HG03565 (cell line): ENCODE measurements at regions not wholly inside any gene's neighbourhood (a gene's known extent, or its start where the extent isn't known, plus 50 kb on each side); places are given as distances from the start of the nearest gene placed in this dataset.

Experiments used
- ATAC-seq: cut with Tn5 transposase; IDR thresholded peaks from one replicate; pipeline ENCODE4 v1.9.1; 2021; ENCODE audit warnings: mild to moderate bottlenecking, moderate library complexity; ENCODE audit not compliant: unreplicated experiment

DNA sequence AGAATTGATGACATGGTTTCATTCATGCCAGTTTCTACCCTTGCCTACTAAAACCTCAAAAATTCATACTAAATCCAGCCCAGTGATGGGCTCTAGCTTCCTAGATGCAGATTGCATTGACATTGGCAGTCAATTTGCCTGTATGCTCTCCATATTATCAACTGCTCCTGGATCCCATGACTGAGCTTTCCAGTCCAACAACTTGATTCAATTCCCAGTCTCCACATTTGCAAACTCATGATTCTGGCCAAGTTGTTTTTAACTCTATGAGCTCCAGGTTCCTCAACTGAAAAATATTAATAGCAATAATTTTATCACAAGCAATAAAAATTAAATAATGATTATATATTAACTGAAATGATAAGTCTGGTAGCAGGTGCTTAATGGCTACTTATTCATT, 51.0 kb upstream of the DSC1 start:
- no peak for ATAC-seq

- no peak for ATAC-seq
These were observed 54.6 kb upstream of the DSC1 start for GRCh38 chr18:31217038-31217849.

DNA sequence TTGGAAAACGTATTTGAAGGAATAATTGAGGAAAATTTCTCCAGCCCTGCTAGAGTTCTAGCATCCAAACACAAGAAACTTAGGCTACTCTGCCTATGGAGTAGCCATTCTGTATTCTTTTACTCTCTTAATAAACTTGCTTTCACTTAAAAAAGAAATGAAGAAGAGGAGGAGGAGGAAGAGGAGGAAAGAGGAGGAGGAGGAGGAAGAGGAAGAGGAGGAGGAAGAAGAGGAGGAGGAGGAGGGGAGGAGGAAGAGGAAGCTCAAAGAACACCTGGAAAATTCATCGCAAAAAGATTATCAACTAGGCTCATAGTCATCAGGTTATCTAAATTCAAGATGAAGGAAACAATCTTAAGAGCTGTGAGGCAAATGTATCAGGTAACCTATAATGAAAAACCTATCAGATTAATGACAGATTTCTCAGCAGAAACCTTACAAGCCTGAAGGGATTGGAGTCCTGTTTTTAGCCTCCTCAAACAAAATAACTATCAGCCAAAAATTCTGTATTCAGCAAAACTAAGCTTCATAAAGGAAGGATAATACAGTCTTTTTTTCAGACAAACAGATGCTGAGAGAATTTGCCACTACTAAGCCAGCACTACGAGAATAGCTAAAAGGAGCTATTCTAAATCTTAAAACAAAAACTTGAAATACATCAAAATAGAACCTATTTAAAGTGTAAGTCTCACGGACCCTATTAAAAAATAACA, 56.2 kb upstream of the DSC1 start:
- no peak for ATAC-seq

- ATAC-seq = no peak
These were observed 56.7 kb upstream of the DSC1 start for GRCh38 chr18:31219395-31219794.

GRCh38 chr18:31223371-31223770, 60.7 kb upstream of the DSC1 start:
- ATAC-seq = no peak

DNA sequence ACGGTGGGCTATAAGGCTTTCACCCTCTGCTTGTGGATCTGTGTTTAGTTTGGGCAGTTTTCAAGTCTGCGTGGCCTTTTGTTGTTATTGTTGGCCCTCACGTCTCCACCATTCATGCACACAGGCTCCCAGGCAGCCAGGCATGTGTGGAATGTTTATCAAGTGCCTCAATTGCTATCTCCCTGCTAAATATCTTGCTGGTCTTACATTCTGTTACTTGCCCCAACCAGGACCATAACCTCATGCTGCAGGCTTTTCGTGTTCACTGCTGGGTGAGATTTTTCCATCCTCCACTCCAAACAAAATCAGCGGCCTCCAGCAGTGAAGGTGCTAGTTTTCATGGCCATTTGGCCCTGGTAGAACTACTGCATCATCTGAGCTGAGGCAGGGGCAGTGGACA, 63.0 kb upstream of the DSC1 start:
- ATAC-seq = no peak

DNA sequence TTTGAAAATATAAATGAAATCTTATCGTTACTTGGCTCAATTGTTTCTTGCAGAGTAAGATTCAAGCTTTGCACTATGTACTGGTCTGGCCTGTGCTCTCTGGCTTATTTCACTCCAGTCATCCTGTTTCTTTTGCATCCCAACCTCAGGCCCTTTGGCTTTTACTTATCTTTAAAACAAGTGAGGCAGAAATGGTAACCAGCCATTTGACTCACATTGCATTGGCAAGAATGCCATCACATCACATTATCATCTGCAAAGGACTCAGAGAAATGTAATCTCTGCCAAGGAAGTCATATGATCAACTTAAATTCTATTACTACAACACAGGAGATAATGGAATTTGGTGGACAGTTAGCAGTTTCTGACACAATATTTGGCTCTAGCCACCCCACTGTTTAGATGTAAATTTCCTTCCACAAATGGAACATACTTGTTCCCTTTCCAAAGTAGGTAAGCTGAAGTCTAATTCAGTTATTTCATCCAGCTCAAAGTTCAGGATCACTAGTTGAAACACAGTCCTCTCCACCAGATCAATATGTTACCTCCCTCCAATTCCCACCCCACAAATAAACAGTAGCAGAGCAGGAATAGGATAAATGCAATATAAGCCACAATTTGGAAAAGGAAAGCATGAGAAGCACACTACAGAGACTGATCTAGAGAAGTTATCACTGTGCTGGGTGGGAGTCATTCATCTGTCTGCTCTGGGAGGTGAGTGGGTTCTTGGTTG, 65.0 kb upstream of the DSC1 start:
- no peak for ATAC-seq

DNA sequence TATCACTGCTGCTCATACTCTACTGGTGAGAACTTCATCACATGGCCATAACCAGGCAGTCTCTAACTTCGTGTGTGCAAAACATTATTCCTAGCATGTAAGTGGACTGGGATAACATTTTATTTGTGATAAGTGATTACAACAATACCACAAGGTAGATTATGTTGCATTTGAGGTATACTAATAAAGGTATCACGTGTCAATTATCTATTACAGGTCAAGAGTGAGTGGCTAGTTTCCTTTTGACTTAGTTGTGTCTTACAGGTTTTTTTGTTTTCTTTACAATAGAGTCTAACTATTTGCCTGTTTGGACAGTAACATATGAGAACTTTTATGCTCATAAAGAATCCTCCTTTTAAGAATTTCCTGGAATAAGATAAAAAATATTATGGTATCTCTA, 67.2 kb upstream of the DSC1 start:
- ATAC-seq = no peak

DNA sequence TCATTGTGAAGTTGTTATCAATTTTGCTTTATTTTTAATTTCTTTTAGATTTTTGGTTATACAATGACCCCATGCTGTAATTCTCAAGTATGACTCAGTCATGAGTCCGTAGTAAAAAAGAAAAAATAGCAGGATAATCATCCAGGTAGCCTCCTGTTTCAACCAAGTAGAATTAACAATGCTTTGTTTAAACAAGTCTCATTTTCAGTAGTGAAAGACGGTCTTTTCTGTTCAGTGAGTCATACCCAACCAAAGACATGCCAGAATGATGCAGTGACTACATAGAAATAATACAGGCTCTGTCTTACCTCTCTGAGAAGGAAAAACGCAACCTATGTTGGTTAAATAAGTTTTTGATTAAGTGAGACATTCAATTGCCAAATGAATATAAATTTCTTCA, 67.8 kb upstream of the DSC1 start:
- ATAC-seq = peak; percentile 75

DNA sequence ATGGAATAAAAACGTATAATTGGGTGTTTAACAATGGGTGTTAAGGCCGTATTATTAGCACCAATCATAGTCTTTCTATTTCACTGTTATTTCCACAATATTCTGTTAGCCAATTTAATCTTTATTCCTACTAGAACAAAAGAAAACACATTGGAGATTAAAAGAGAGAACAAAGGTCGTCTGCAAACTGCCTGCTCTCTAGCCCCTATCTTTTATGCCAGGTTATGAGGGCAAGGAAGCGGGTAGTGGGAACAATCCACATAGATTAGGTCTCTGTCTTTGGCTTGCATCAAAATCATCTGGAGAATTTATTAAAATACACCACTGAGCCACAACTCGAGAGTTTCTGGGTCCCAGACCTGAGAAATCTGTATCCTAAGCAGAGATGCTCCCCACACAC, 69.4 kb upstream of the DSC1 start:
- ATAC-seq = no peak

- ATAC-seq = no peak
These were observed 70.2 kb upstream of the DSC1 start for GRCh38 chr18:31232775-31233424.

GRCh38 chr18:31233621-31234275, 71.1 kb upstream of the DSC1 start:
- no peak for ATAC-seq

- no peak for ATAC-seq
These were observed 73.2 kb upstream of the DSC1 start for GRCh38 chr18:31235856-31236255.

DNA sequence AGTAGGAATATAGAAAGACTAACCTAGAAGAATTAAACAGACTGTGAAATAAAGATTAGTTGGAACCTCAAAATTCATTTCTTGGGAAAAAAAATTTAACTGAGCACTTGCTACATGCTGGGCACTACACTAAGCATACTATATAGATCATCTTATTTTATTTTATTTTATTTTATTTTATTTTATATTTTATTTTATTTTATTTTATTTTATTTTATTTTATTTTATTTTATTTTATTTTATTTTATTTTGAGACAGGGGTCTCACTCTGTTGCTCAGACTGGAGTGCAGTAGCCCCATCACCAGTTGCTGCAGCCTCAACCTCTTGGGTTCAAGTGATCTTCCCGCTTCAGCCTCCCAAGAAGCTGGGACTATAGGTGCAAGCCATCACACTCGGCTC, 74.5 kb upstream of the DSC1 start:
- ATAC-seq = no peak

DNA sequence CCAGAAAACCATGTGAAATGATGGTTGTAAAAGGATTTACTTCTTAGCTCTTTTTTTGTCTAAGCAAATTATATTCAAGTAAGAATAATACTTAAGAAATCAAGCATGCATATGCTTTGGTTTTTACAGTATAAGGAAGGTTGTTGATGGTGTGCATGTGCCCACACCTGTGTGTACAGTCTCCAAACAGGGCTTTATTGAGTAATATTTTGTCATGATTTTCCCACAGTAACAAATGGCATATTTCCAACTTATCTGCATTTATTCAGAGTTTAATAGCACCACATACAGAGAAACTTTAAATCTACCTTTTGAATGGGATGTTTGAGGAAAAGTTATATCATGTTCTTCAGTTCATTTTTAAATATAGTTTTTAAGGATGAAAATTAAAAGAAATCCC, 76.5 kb upstream of the DSG1 start:
- no peak for ATAC-seq

- ATAC-seq = no peak
These were observed 76.0 kb upstream of the DSG1 start for GRCh38 chr18:31241900-31242409.

GRCh38 chr18:31243740-31244512, 74.0 kb upstream of the DSG1 start:
- no peak for ATAC-seq

DNA sequence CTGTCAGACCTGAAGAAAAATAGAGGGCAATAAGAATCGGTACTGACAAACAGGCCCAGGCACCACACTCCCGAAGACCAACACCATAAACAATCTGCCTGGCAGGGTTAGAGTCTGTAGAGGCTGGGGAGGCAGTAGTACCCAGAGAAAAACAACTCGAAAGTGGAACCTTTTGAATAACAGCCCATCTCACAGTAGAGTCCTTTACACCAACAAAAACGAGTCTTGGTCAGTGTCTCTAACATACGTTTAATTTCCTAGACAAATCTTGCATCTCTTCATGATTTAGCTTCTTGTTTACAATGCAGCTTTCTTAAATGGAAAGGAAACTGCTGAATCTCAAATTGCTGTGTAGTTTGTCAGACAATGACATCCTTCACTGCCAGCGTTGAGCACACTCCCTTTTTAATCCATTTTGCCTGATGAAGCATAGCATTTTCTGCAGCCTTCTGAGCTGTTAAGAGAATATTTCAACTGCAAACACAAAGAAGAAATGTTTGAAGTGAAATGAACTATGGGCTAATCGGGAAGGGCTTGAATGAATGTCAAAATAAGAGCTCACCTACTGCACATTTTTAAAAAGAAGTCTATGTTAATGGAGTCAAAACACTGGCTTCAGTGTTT, 73.1 kb upstream of the DSG1 start:
- ATAC-seq = no peak

- no peak for ATAC-seq
These were observed 72.1 kb upstream of the DSG1 start for GRCh38 chr18:31245820-31246219.
